HEK293 (cell line): ENCODE measurements at regions not wholly inside any gene's neighbourhood (a gene's known extent, or its start where the extent isn't known, plus 50 kb on each side); places are given as distances from the start of the nearest gene placed in this dataset.

ENCODE experiments used
- CTCF ChIA-PET: fragments of 350-600 bp; formaldehyde crosslinking; extraction: SDS; loops from one replicate; lab custom pipeline; 2021; ENCODE audit warnings: antibody characterized with exemption; lab: Yijun Ruan, JAX
- POLR2A ChIA-PET: fragments of 300-600 bp; formaldehyde crosslinking; extraction: SDS; loops from one replicate; lab custom pipeline; 2020; ENCODE audit warnings: antibody characterized with exemption, inconsistent platforms; lab: Yijun Ruan, JAX
- H3K27ac ChIP-seq: fragments of 200-500 bp; sonication (Bioruptor generic); 2 replicates; pipeline ENCODE4 v1.5.1; 2014; ENCODE audit warnings: low read depth, low read length, control low read depth, inconsistent platforms; ENCODE audit errors: extremely low read depth
- H3K36me3 ChIP-seq, 2 experiments: fragments of 200-500 bp in 1 of 2; sonication (Bioruptor generic) in 1 of 2; 1 replicate in 1 of 2; 2 replicates in 1 of 2; pipeline ENCODE4 v1.5.1; 2014 to 2017; ENCODE audit warnings: inconsistent platforms in 2 of 2, low read length in 2 of 2; ENCODE audit not compliant: control insufficient read depth in 2 of 2, insufficient read depth in 1 of 2
- H3K4me1 ChIP-seq: fragments of 200-500 bp; sonication (Bioruptor generic); 2 replicates; pipeline ENCODE4 v1.5.1; 2014; ENCODE audit warnings: mild to moderate bottlenecking, low read length, inconsistent platforms; ENCODE audit not compliant: control insufficient read depth, insufficient read depth
- H3K4me3 ChIP-seq: 2 replicates; pipeline ENCODE4 v1.5.1; 2011; ENCODE audit warnings: low read depth, mild to moderate bottlenecking, control low read depth, low read length, moderate library complexity
- H3K9me3 ChIP-seq: fragments of 200-500 bp; sonication (Bioruptor generic); 2 replicates; pipeline ENCODE4 v1.5.1; 2014; ENCODE audit warnings: low read depth, low read length, inconsistent platforms; ENCODE audit not compliant: control insufficient read depth, insufficient read depth
- ATF2 ChIP-seq: fragments of 450-650 bp; formaldehyde crosslinking; IDR thresholded peaks from 2 replicates; pipeline ENCODE4 v1.5.1; 2016; ENCODE audit warnings: missing biosample characterization, missing genetic modification characterization, low read depth
- HOXA7 ChIP-seq: sonication (generic); formaldehyde crosslinking; IDR thresholded peaks from 2 replicates; pipeline ENCODE4 v1.8.1; 2022; ENCODE audit warnings: missing genetic modification reagents, borderline replicate concordance
- REPIN1 ChIP-seq: fragments of 450-650 bp; formaldehyde crosslinking; IDR thresholded peaks from 2 replicates; pipeline ENCODE4 v1.5.1; 2017; ENCODE audit warnings: missing biosample characterization, missing genetic modification characterization, low read depth
- REST ChIP-seq: fragments of 450-650 bp; formaldehyde crosslinking; IDR thresholded peaks from 2 replicates; pipeline ENCODE4 v1.5.1; 2016; ENCODE audit warnings: missing biosample characterization, missing genetic modification characterization
- SP2 ChIP-seq: fragments of 450-650 bp; formaldehyde crosslinking; IDR thresholded peaks from 2 replicates; pipeline ENCODE4 v1.5.1; 2016; ENCODE audit warnings: missing biosample characterization, missing genetic modification characterization
- YY1 ChIP-seq: fragments of 450-650 bp; formaldehyde crosslinking; IDR thresholded peaks from 2 replicates; pipeline ENCODE4 v1.5.1; 2018; ENCODE audit warnings: missing biosample characterization, missing genetic modification characterization
- ZBTB1 ChIP-seq: fragments of 450-650 bp; formaldehyde crosslinking; IDR thresholded peaks from 2 replicates; pipeline ENCODE4 v1.5.1; 2016; ENCODE audit warnings: missing biosample characterization, missing genetic modification characterization
- ZBTB17 ChIP-seq: fragments of 450-650 bp; formaldehyde crosslinking; IDR thresholded peaks from 2 replicates; pipeline ENCODE4 v1.5.1; 2016; ENCODE audit warnings: missing biosample characterization, missing genetic modification characterization
- ZBTB49 ChIP-seq: fragments of 450-650 bp; formaldehyde crosslinking; IDR thresholded peaks from 2 replicates; pipeline ENCODE4 v1.5.1; 2016; ENCODE audit warnings: missing biosample characterization, missing genetic modification characterization, low read depth
- ZBTB7A ChIP-seq: fragments of 450-650 bp; formaldehyde crosslinking; IDR thresholded peaks from 2 replicates; pipeline ENCODE4 v1.5.1; 2016; ENCODE audit warnings: low read depth, missing biosample characterization, missing genetic modification characterization
- ZFHX2 ChIP-seq: fragments of 450-650 bp; formaldehyde crosslinking; conservative IDR thresholded peaks from 2 replicates; pipeline ENCODE4 v1.5.1; 2016; ENCODE audit warnings: missing biosample characterization, missing genetic modification characterization
- ZIC2 ChIP-seq: fragments of 450-650 bp; formaldehyde crosslinking; IDR thresholded peaks from 2 replicates; pipeline ENCODE4 v1.5.1; 2016; ENCODE audit warnings: missing biosample characterization, missing genetic modification characterization
- ZNF10 ChIP-seq: fragments of 450-650 bp; formaldehyde crosslinking; IDR thresholded peaks from 2 replicates; pipeline ENCODE4 v1.5.1; 2017; ENCODE audit warnings: missing biosample characterization, missing genetic modification characterization
- ZNF211 ChIP-seq: fragments of 450-650 bp; formaldehyde crosslinking; IDR thresholded peaks from 2 replicates; pipeline ENCODE4 v1.5.1; 2016; ENCODE audit warnings: low read depth, missing biosample characterization, missing genetic modification characterization
- ZNF214 ChIP-seq: fragments of 450-650 bp; formaldehyde crosslinking; IDR thresholded peaks from 2 replicates; pipeline ENCODE4 v1.5.1; 2017; ENCODE audit warnings: missing biosample characterization, mild to moderate bottlenecking, missing genetic modification characterization, borderline replicate concordance
- ZNF24 ChIP-seq: fragments of 450-650 bp; formaldehyde crosslinking; IDR thresholded peaks from 2 replicates; pipeline ENCODE4 v1.5.1; 2016; ENCODE audit warnings: missing biosample characterization, missing genetic modification characterization
- ZNF266 ChIP-seq: fragments of 450-650 bp; formaldehyde crosslinking; IDR thresholded peaks from 2 replicates; pipeline ENCODE4 v1.5.1; 2016; ENCODE audit warnings: missing biosample characterization, missing genetic modification characterization, low read depth
- ZNF362 ChIP-seq: fragments of 450-650 bp; formaldehyde crosslinking; IDR thresholded peaks from 2 replicates; pipeline ENCODE4 v1.5.1; 2016; ENCODE audit warnings: missing biosample characterization, missing genetic modification characterization
- ZNF391 ChIP-seq: fragments of 450-650 bp; formaldehyde crosslinking; IDR thresholded peaks from 2 replicates; pipeline ENCODE4 v1.5.1; 2016; ENCODE audit warnings: low read depth, missing biosample characterization, missing genetic modification characterization, borderline replicate concordance
- ZNF423 ChIP-seq: fragments of 450-650 bp; formaldehyde crosslinking; IDR thresholded peaks from 2 replicates; pipeline ENCODE4 v1.5.1; 2016; ENCODE audit warnings: missing biosample characterization, missing genetic modification characterization
- ZNF555 ChIP-seq: fragments of 450-650 bp; formaldehyde crosslinking; conservative IDR thresholded peaks from 2 replicates; pipeline ENCODE4 v1.5.1; 2017; ENCODE audit warnings: missing biosample characterization, mild to moderate bottlenecking, missing genetic modification characterization, inconsistent platforms
- ZNF626 ChIP-seq: fragments of 450-650 bp; sonication (Bioruptor Pico); formaldehyde crosslinking; IDR thresholded peaks from 2 replicates; pipeline ENCODE4 v1.5.1; 2018; ENCODE audit warnings: missing biosample characterization, missing genetic modification characterization, inconsistent platforms
- ZNF629 ChIP-seq: fragments of 450-650 bp; formaldehyde crosslinking; IDR thresholded peaks from 2 replicates; pipeline ENCODE4 v1.5.1; 2017; ENCODE audit warnings: missing biosample characterization, missing genetic modification characterization
- ZSCAN4 ChIP-seq: fragments of 450-650 bp; formaldehyde crosslinking; IDR thresholded peaks from 2 replicates; pipeline ENCODE4 v1.5.1; 2017; ENCODE audit warnings: missing biosample characterization, missing genetic modification characterization
- TF ChIP-seq, protein P1 (sequence below): sonication (generic); formaldehyde crosslinking; IDR thresholded peaks from 2 replicates; pipeline ENCODE4 v1.8.1; 2022; ENCODE audit warnings: mild to moderate bottlenecking, moderate library complexity, missing genetic modification reagents

- no peaks in the 10 kb centered on the region for H3K4me1 ChIP-seq
- CTCF ChIA-PET = no interaction called here
- no peaks in the 10 kb centered on the region for H3K36me3 ChIP-seq
- TF ChIP-seq ZNF362 (tag by site-specific recombination) (no peak), ZSCAN4 (tag by site-specific recombination) (no peak), ZNF214 (tag by site-specific recombination) (no peak), ZNF423 (tag by site-specific recombination) (no peak), ZNF626 (tag by site-specific recombination) (no peak), ZNF266 (tag by site-specific recombination) (no peak), ZNF24 (tag by site-specific recombination) (no peak), ZNF391 (tag by site-specific recombination) (no peak), ATF2 (tag by site-specific recombination) (peak; percentile 42; the same call in 1 of the 2 replicates)
- H3K27ac ChIP-seq = no peak overlapping the region
- H3K4me3 ChIP-seq = no peak overlapping the region
- no peaks in the 10 kb centered on the region for H3K9me3 ChIP-seq
- POLR2A ChIA-PET = no interaction called here
Measured at GRCh38 chr14:79949906-79950305, 261.4 kb downstream of the DIO2 start.

- ChIA-PET POLR2A (no interaction called here), CTCF (no interaction called here)
- H3K9me3 ChIP-seq = no peaks in the 10 kb centered on the region
- no peaks in the 10 kb centered on the region for H3K4me1 ChIP-seq
- H3K4me3 ChIP-seq = no peak overlapping the region
- no peak overlapping the region for H3K27ac ChIP-seq
- H3K36me3 ChIP-seq = no peaks in the 10 kb centered on the region
- TF ChIP-seq, protein P1, sequence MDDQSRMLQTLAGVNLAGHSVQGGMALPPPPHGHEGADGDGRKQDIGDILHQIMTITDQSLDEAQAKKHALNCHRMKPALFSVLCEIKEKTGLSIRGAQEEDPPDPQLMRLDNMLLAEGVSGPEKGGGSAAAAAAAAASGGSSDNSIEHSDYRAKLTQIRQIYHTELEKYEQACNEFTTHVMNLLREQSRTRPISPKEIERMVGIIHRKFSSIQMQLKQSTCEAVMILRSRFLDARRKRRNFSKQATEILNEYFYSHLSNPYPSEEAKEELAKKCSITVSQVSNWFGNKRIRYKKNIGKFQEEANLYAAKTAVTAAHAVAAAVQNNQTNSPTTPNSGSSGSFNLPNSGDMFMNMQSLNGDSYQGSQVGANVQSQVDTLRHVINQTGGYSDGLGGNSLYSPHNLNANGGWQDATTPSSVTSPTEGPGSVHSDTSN (CRISPR knock-in tag) = no peak
- TF ChIP-seq ZBTB1 (tag by site-specific recombination) (no peak), ZIC2 (tag by site-specific recombination) (no peak), ZFHX2 (no peak), HOXA7 (no peak), ZNF629 (tag by site-specific recombination) (no peak), ZBTB17 (tag by site-specific recombination) (no peak), ZNF555 (tag by site-specific recombination) (no peak), REST (tag by site-specific recombination) (no peak), ZNF10 (tag by site-specific recombination) (no peak), YY1 (tag by site-specific recombination) (no peak), ZBTB49 (tag by site-specific recombination) (no peak), ZNF211 (tag by site-specific recombination) (no peak), SP2 (tag by site-specific recombination) (no peak), REPIN1 (no peak), ZBTB7A (tag by site-specific recombination) (no peak)
Measured at GRCh38 chr14:79947440-79948054, 263.8 kb downstream of the DIO2 start.
